Neural progenitor cell (in vitro differentiated cells): ENCODE measurements at regions not wholly inside any gene's neighbourhood (a gene's known extent, or its start where the extent isn't known, plus 50 kb on each side); places are given as distances from the start of the nearest gene placed in this dataset.

Experiments used
- DNase-seq: peaks from one replicate; pipeline ENCODE4 v3.0.0-alpha.2; 2016; ENCODE audit warnings: low spot score
- H2AFZ ChIP-seq: fragments of 200-600 bp; sonication (generic); replicated peaks from 2 replicates; pipeline ENCODE4 v1.6.1; 2016; ENCODE audit warnings: antibody characterized with exemption
- H3F3A ChIP-seq: fragments of 200-600 bp; sonication (generic); 2 replicates; pipeline ENCODE4 v1.6.1; 2016; ENCODE audit warnings: antibody characterized with exemption, low read depth
- H3K27ac ChIP-seq: fragments of 200-600 bp; sonication (generic); 2 replicates; pipeline ENCODE4 v1.5.1; 2016; ENCODE audit warnings: mild to moderate bottlenecking
- H3K27me3 ChIP-seq: fragments of 200-600 bp; sonication (generic); 2 replicates; pipeline ENCODE4 v1.6.1; 2016; ENCODE audit warnings: mild to moderate bottlenecking, moderate library complexity
- H3K36me3 ChIP-seq: fragments of 200-600 bp; sonication (generic); 2 replicates; pipeline ENCODE4 v1.5.1; 2016
- H3K4me1 ChIP-seq: fragments of 200-600 bp; sonication (generic); 2 replicates; pipeline ENCODE4 v1.6.1; 2016; ENCODE audit warnings: mixed run types
- H3K4me2 ChIP-seq: fragments of 200-600 bp; sonication (generic); 2 replicates; pipeline ENCODE4 v1.6.1; 2016
- H3K4me3 ChIP-seq: fragments of 200-600 bp; sonication (generic); 2 replicates; pipeline ENCODE4 v1.5.1; 2016
- H3K79me2 ChIP-seq: fragments of 200-600 bp; sonication (generic); 2 replicates; pipeline ENCODE4 v1.6.1; 2016; ENCODE audit warnings: low read depth
- H3K9ac ChIP-seq: fragments of 200-600 bp; sonication (generic); 2 replicates; pipeline ENCODE4 v1.6.1; 2016
- H3K9me3 ChIP-seq: fragments of 200-600 bp; sonication (generic); 2 replicates; pipeline ENCODE4 v1.5.1; 2016; ENCODE audit warnings: low read depth
- H4K20me1 ChIP-seq: fragments of 200-600 bp; sonication (generic); 2 replicates; pipeline ENCODE4 v1.6.1; 2016; ENCODE audit warnings: low read depth
- H3K27ac Mint-ChIP-seq: 3 replicates; pipeline ENCODE4 v1.8.0; 2021; ENCODE audit warnings: mixed read lengths
- H3K27me3 Mint-ChIP-seq: 2 replicates; pipeline ENCODE4 v1.8.0; 2022; ENCODE audit warnings: low read depth, mild to moderate bottlenecking, inconsistent platforms, moderate library complexity, mixed read lengths; ENCODE audit not compliant: insufficient read depth
- H3K36me3 Mint-ChIP-seq: 3 replicates; pipeline ENCODE4 v1.8.0; 2021; ENCODE audit warnings: mixed read lengths
- H3K4me1 Mint-ChIP-seq: 3 replicates; pipeline ENCODE4 v1.8.0; 2021; ENCODE audit warnings: mixed read lengths
- H3K4me3 Mint-ChIP-seq: 3 replicates; pipeline ENCODE4 v1.8.0; 2021; ENCODE audit warnings: mild to moderate bottlenecking, moderate library complexity, mixed read lengths
- H3K9me3 Mint-ChIP-seq: 3 replicates; pipeline ENCODE4 v1.8.0; 2020; ENCODE audit warnings: mixed read lengths
- EZH2 ChIP-seq: fragments of 200-600 bp; sonication (generic); IDR thresholded peaks from 2 replicates; pipeline ENCODE4 v1.6.1; 2017; ENCODE audit warnings: antibody characterized with exemption, mild to moderate bottlenecking, moderate library complexity
- EZH2phosphoT487 ChIP-seq: fragments of 200-600 bp; sonication (generic); IDR thresholded peaks from 2 replicates; pipeline ENCODE4 v1.6.1; 2017; ENCODE audit warnings: antibody characterized with exemption
- TF ChIP-seq, protein P1 (sequence below): fragments of 200-600 bp; sonication (generic); IDR thresholded peaks from 2 replicates; pipeline ENCODE4 v1.5.1; 2017; ENCODE audit warnings: antibody characterized with exemption, mild to moderate bottlenecking

DNA sequence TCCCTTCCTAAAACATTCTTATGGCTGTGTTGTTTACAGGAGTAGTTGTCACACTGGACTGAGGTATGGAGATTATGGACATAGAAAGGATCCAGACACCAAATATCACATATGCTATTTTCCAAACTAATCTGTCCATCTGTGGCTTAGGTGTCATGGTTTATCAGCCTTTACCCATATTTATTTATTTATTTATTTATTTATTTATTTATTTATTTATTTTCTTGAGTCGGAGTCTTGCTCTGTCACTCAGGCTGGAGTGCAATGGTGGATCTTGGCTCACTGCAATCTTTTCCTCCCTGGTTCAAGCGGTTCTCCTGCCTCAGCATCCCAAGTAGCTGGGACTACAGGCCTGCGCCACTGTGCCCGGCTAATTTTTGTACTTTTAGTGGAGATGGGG, 1103.1 kb downstream of the MAT2B start:
- H3K27ac Mint-ChIP-seq: no peak overlapping the region
- Histone ChIP-seq H3K4me1 (no peaks in the 10 kb centered on the region), H3K79me2 (no peaks in the 10 kb centered on the region), H3K9ac (no peak overlapping the region), H3K4me3 (no peak overlapping the region), H3K27me3 (no peaks in the 10 kb centered on the region), H3K27ac (no peak overlapping the region), H3K4me2 (no peak overlapping the region), H3F3A (no peaks in the 10 kb centered on the region), H3K36me3 (no peaks in the 10 kb centered on the region), H2AFZ (no peak overlapping the region), H4K20me1 (no peaks in the 10 kb centered on the region), H3K9me3 (no peaks in the 10 kb centered on the region)
- TF ChIP-seq, protein P1, sequence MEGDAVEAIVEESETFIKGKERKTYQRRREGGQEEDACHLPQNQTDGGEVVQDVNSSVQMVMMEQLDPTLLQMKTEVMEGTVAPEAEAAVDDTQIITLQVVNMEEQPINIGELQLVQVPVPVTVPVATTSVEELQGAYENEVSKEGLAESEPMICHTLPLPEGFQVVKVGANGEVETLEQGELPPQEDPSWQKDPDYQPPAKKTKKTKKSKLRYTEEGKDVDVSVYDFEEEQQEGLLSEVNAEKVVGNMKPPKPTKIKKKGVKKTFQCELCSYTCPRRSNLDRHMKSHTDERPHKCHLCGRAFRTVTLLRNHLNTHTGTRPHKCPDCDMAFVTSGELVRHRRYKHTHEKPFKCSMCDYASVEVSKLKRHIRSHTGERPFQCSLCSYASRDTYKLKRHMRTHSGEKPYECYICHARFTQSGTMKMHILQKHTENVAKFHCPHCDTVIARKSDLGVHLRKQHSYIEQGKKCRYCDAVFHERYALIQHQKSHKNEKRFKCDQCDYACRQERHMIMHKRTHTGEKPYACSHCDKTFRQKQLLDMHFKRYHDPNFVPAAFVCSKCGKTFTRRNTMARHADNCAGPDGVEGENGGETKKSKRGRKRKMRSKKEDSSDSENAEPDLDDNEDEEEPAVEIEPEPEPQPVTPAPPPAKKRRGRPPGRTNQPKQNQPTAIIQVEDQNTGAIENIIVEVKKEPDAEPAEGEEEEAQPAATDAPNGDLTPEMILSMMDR: no peak
- TF ChIP-seq EZH2: no peak
- no peak for TF ChIP-seq EZH2phosphoT487
- no peaks in the 10 kb centered on the region for H3K27me3 Mint-ChIP-seq
- H3K36me3 Mint-ChIP-seq: no peaks in the 10 kb centered on the region
- no peak overlapping the region for H3K4me3 Mint-ChIP-seq
- H3K4me1 Mint-ChIP-seq: peaks cover 3% of the 10 kb centered on the region
- DNase-seq: no peak
- peaks cover 7% of the 10 kb centered on the region for H3K9me3 Mint-ChIP-seq

DNA sequence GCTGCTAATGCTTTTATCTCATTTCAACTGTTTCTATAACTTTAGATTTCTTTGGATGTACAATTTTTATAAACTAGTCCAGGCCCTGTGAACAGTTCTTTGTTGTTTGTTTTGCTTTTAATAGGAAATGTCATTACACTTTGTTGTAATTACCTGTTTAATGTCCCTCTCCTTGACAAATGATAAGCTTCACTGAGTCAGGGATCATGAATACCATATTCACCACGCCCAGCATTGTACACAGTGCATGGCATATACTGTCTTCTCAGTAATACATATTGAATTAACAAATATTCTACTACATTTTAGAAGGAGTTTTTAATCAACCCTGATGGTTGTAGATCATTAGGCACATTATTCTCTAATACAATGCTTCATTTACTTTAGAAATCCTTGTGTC, 1105.0 kb downstream of the MAT2B start:
- H3K27ac ChIP-seq: no peak overlapping the region
- Mint-ChIP-seq H3K27me3 (no peaks in the 10 kb centered on the region), H3K27ac (no peak overlapping the region), H3K36me3 (no peaks in the 10 kb centered on the region), H3K4me3 (no peak overlapping the region), H3K4me1 (peaks cover 3% of the 10 kb centered on the region), H3K9me3 (peaks cover 7% of the 10 kb centered on the region)
- no peaks in the 10 kb centered on the region for H4K20me1 ChIP-seq
- DNase-seq: no peak
- H3K27me3 ChIP-seq: no peaks in the 10 kb centered on the region
- H3K9ac ChIP-seq: no peak overlapping the region
- H3K9me3 ChIP-seq: no peaks in the 10 kb centered on the region
- no peak overlapping the region for H2AFZ ChIP-seq
- TF ChIP-seq EZH2: no peak
- TF ChIP-seq, protein P1: no peak
- H3K79me2 ChIP-seq: no peaks in the 10 kb centered on the region
- H3F3A ChIP-seq: no peaks in the 10 kb centered on the region
- no peaks in the 10 kb centered on the region for H3K4me1 ChIP-seq
- no peak overlapping the region for H3K4me3 ChIP-seq
- no peak overlapping the region for H3K4me2 ChIP-seq
- no peaks in the 10 kb centered on the region for H3K36me3 ChIP-seq

DNA sequence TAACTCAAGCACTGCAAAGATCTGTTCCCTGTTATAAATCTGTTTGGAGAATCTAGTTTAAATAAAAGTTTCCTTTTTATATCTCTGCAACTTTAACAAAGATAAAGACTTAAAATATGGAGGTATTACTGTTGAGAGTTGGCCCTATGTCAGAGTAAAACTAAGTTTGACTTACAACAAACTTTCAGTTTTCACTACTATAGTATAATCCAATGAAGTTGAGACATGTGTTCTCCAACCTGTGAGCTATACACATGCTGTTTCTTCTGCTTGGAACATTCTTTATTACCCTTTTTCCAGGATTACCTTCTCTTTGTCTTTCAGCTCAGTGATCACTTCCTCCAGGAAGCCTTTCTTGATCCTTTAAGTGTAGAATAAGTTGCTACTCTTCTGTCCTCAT, 1109.3 kb downstream of the MAT2B start:
- DNase-seq: no peak
- Histone ChIP-seq H4K20me1 (no peaks in the 10 kb centered on the region), H3K9me3 (no peaks in the 10 kb centered on the region), H3F3A (no peaks in the 10 kb centered on the region), H3K36me3 (no peaks in the 10 kb centered on the region), H3K4me1 (no peaks in the 10 kb centered on the region), H3K4me3 (no peak overlapping the region), H3K79me2 (no peaks in the 10 kb centered on the region), H3K9ac (no peak overlapping the region), H3K27me3 (no peaks in the 10 kb centered on the region), H2AFZ (no peak overlapping the region), H3K4me2 (no peak overlapping the region), H3K27ac (no peak overlapping the region)
- H3K9me3 Mint-ChIP-seq: no peaks in the 10 kb centered on the region
- H3K4me1 Mint-ChIP-seq: peaks cover 9% of the 10 kb centered on the region
- TF ChIP-seq, protein P1: no peak
- no peak for TF ChIP-seq EZH2phosphoT487
- TF ChIP-seq EZH2: no peak
- no peak overlapping the region for H3K27ac Mint-ChIP-seq
- no peaks in the 10 kb centered on the region for H3K36me3 Mint-ChIP-seq
- H3K27me3 Mint-ChIP-seq: no peaks in the 10 kb centered on the region
- H3K4me3 Mint-ChIP-seq: no peak overlapping the region

DNA sequence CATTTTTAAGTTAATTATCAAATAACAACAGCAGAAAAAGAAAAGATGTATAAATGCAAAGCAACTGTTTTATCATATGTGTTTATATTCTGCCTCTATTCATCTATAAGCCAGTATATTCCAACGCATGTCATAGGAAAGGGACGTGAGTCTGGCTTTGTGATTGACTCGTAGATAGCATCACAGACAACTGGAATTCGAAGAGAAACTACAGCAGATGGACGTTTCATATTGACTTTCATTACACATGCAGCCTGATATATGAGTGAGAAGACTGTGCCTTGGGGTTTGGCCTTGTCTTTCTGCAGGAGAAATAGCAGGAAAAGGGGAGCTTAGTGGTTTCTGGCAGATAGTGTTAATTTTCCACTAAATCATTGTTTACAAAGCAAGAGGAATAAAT, 1111.9 kb downstream of the MAT2B start:
- Mint-ChIP-seq H3K9me3 (no peaks in the 10 kb centered on the region), H3K36me3 (no peaks in the 10 kb centered on the region), H3K4me3 (no peak overlapping the region), H3K27ac (no peak overlapping the region), H3K27me3 (no peaks in the 10 kb centered on the region), H3K4me1 (peaks cover 12% of the 10 kb centered on the region)
- Histone ChIP-seq H3F3A (no peaks in the 10 kb centered on the region), H4K20me1 (no peaks in the 10 kb centered on the region), H3K4me1 (no peaks in the 10 kb centered on the region), H3K9me3 (no peaks in the 10 kb centered on the region), H2AFZ (no peak overlapping the region), H3K4me2 (no peak overlapping the region), H3K4me3 (no peak overlapping the region), H3K27me3 (no peaks in the 10 kb centered on the region), H3K36me3 (no peaks in the 10 kb centered on the region), H3K79me2 (no peaks in the 10 kb centered on the region), H3K9ac (no peak overlapping the region), H3K27ac (no peak overlapping the region)
- DNase-seq: no peak
- TF ChIP-seq EZH2phosphoT487 (no peak), EZH2 (no peak)
- TF ChIP-seq, protein P1: no peak
